Nephron progenitor cell (in vitro differentiated cells): ENCODE measurements at regions not wholly inside any gene's neighbourhood (a gene's known extent, or its start where the extent isn't known, plus 50 kb on each side); places are given as distances from the start of the nearest gene placed in this dataset.

Experiments
- DNase-seq: peaks from one replicate; pipeline ENCODE4 v3.0.0; 2021
- H3K27ac Mint-ChIP-seq: 2 replicates; pipeline ENCODE4 v1.8.0; 2021; ENCODE audit warnings: mild to moderate bottlenecking, moderate library complexity, mixed read lengths
- H3K27me3 Mint-ChIP-seq: 2 replicates; pipeline ENCODE4 v1.8.0; 2021; ENCODE audit warnings: mild to moderate bottlenecking, low read depth, mixed read lengths; ENCODE audit not compliant: poor library complexity
- H3K36me3 Mint-ChIP-seq: 2 replicates; pipeline ENCODE4 v1.8.0; 2021; ENCODE audit warnings: low read depth, mixed read lengths
- H3K4me1 Mint-ChIP-seq: 2 replicates; pipeline ENCODE4 v1.8.0; 2021; ENCODE audit warnings: mixed read lengths
- H3K4me3 Mint-ChIP-seq: 2 replicates; pipeline ENCODE4 v1.8.0; 2021; ENCODE audit warnings: mild to moderate bottlenecking, moderate library complexity, mixed read lengths
- H3K9me3 Mint-ChIP-seq: 2 replicates; pipeline ENCODE4 v1.8.0; 2021; ENCODE audit warnings: mild to moderate bottlenecking, moderate library complexity, mixed read lengths
- CTCF ChIP-seq: fragments of 200-600 bp; sonication (generic); IDR thresholded peaks from 2 replicates; pipeline ENCODE4 v1.5.0; 2021; ENCODE audit warnings: antibody characterized with exemption

GRCh38 chr9:12975496-12975895, 200.7 kb downstream of the LURAP1L start:
- H3K36me3 Mint-ChIP-seq = no peaks in the 10 kb centered on the region
- peaks cover 3% of the 10 kb centered on the region for H3K27me3 Mint-ChIP-seq
- no peak overlapping the region for H3K27ac Mint-ChIP-seq
- no peaks in the 10 kb centered on the region for H3K9me3 Mint-ChIP-seq
- no peak overlapping the region for H3K4me3 Mint-ChIP-seq
- no peaks in the 10 kb centered on the region for H3K4me1 Mint-ChIP-seq
- no peak for DNase-seq
- no peak for TF ChIP-seq CTCF

GRCh38 chr9:12980085-12980851, 205.4 kb downstream of the LURAP1L start:
- Mint-ChIP-seq H3K27me3 (peaks cover 3% of the 10 kb centered on the region), H3K27ac (no peak overlapping the region), H3K4me3 (no peak overlapping the region), H3K4me1 (no peaks in the 10 kb centered on the region), H3K36me3 (no peaks in the 10 kb centered on the region), H3K9me3 (peaks cover 8% of the 10 kb centered on the region)
- DNase-seq = no peak
- TF ChIP-seq CTCF = no peak

- no peak overlapping the region for H3K27ac Mint-ChIP-seq
- H3K9me3 Mint-ChIP-seq = no peaks in the 10 kb centered on the region
- no peak overlapping the region for H3K4me3 Mint-ChIP-seq
- peaks cover 3% of the 10 kb centered on the region for H3K27me3 Mint-ChIP-seq
- no peak for DNase-seq
- H3K4me1 Mint-ChIP-seq = no peaks in the 10 kb centered on the region
- TF ChIP-seq CTCF = no peak
- H3K36me3 Mint-ChIP-seq = no peaks in the 10 kb centered on the region
These were observed 213.4 kb downstream of the LURAP1L start for GRCh38 chr9:12988258-12988657.

- Mint-ChIP-seq H3K4me3 (no peak overlapping the region), H3K36me3 (no peaks in the 10 kb centered on the region), H3K27me3 (peaks cover 3% of the 10 kb centered on the region), H3K4me1 (no peaks in the 10 kb centered on the region), H3K27ac (no peak overlapping the region), H3K9me3 (no peaks in the 10 kb centered on the region)
- TF ChIP-seq CTCF = no peak
- no peak for DNase-seq
These were observed 214.8 kb downstream of the LURAP1L start for GRCh38 chr9:12989669-12990068.

- no peak for DNase-seq
- Mint-ChIP-seq H3K36me3 (no peaks in the 10 kb centered on the region), H3K27ac (no peak overlapping the region), H3K4me1 (no peaks in the 10 kb centered on the region), H3K9me3 (no peaks in the 10 kb centered on the region), H3K4me3 (no peak overlapping the region), H3K27me3 (peaks cover 3% of the 10 kb centered on the region)
- no peak for TF ChIP-seq CTCF
These were observed 218.6 kb downstream of the LURAP1L start for GRCh38 chr9:12993466-12993865.

GRCh38 chr9:12997009-12997408, 222.2 kb downstream of the LURAP1L start:
- no peak for DNase-seq
- H3K9me3 Mint-ChIP-seq = no peaks in the 10 kb centered on the region
- H3K36me3 Mint-ChIP-seq = no peaks in the 10 kb centered on the region
- TF ChIP-seq CTCF = no peak
- H3K4me1 Mint-ChIP-seq = no peaks in the 10 kb centered on the region
- no peak overlapping the region for H3K4me3 Mint-ChIP-seq
- no peaks in the 10 kb centered on the region for H3K27me3 Mint-ChIP-seq
- no peak overlapping the region for H3K27ac Mint-ChIP-seq
